GM12801 (cell line): ENCODE measurements at regions not wholly inside any gene's neighbourhood (a gene's known extent, or its start where the extent isn't known, plus 50 kb on each side); places are given as distances from the start of the nearest gene placed in this dataset.

Experiments used
- TF ChIP-seq, protein P1 (sequence below): IDR thresholded peaks from one replicate; pipeline ENCODE4 v1.5.1; 2011; ENCODE audit warnings: control low read depth; ENCODE audit not compliant: insufficient read length; ENCODE audit errors: extremely low read depth

DNA sequence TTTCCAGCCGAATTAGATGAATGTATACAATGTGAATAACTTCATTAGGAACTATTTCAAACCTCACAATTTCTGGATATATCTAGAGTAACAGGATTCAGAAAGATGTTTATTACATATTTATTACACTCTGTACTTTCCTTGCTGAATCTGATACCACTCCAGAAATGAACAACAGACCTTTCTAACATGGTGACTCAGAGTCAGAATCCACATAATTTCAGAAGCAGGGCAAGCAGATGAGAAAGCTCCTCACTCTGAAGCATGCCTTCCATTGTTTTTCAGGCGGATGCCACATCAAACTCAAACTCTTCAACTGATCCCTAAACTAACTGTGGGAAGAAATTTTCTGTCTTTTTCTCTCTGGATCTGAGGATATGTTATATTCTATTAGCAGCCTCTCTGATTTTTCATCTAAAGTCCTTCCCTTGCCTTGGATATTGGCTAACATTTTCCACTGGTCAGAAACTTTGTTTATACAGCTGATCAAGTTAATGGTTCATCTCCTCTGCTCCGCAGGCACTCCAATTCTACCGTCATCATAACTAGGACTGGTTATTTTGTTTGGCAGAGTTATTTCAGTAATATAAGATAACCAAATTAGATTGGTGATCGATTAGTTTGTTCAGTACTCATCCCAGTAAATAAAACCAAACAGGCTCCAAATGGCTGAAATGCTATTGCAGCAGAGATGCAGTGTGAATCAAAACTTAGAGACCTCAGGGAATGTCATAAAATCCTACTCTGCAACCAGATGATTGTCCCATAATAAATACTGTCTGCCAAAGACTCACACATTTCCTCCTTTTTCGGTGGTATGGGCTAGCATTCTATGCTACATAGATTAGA is 556.0 kb downstream of the EBF1 start:
- TF ChIP-seq, protein P1, sequence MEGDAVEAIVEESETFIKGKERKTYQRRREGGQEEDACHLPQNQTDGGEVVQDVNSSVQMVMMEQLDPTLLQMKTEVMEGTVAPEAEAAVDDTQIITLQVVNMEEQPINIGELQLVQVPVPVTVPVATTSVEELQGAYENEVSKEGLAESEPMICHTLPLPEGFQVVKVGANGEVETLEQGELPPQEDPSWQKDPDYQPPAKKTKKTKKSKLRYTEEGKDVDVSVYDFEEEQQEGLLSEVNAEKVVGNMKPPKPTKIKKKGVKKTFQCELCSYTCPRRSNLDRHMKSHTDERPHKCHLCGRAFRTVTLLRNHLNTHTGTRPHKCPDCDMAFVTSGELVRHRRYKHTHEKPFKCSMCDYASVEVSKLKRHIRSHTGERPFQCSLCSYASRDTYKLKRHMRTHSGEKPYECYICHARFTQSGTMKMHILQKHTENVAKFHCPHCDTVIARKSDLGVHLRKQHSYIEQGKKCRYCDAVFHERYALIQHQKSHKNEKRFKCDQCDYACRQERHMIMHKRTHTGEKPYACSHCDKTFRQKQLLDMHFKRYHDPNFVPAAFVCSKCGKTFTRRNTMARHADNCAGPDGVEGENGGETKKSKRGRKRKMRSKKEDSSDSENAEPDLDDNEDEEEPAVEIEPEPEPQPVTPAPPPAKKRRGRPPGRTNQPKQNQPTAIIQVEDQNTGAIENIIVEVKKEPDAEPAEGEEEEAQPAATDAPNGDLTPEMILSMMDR = no peak

DNA sequence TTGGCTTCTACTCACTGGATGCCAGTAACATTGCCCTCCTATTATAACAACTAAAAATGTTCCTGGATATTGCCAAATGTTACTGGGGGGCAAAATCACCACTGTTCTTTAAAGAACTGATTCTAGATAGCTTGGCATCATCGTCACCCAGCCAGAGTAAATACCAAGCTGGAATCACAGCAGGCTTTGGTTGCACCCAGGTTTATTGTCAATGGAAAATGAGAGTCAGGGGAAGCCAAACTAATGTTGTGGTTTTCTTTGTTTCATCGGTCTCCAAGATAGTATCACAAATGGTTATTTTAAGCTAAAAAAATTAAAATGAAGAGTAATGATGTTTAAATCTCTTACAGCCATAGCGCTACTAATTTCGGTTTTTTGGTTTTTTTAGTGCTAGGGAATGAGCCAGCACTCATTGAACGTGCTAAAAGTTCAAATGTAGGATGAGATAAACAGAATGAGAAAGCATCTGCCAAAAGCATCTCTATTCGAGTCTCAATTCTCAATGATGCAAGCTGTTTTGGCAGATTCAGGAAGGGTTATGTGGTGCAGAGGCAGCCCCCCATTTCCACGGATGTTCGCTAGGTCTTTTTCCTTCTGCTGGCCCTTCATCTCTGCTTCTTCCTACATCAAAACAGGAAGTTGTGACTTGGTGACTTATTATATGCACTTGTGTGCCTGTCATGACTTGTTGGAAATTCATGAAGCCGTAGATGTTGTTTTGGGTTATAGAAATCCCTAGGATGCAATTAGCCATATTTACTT is 558.0 kb downstream of the EBF1 start:
- TF ChIP-seq, protein P1 = no peak

DNA sequence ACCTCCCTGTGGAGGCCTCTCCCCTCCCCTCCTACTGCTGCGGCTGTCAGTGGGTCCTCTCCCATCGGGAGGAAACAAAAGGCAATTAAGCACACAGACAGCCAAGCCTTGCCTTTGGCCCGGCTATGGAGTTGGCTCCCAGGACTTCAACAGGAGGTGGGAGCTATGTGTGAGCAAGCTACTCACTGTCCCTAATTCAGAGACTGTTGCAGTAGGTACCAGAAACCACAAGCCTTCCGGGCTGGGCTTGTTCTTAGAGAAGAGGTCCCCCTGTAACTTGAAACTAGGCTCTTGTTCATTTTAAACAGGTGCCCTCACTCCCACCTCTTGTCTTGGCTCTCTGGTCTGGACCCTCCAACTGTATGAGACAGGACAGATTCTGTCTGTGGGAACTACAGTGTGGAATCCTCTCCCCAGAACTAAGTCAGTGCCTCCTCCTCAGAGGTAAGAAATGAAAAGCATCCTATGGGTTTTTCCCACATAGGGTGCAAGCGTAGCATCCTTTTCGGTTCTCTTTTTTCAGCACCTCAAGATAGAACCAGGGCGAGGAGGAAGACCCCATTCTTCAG is 561.1 kb downstream of the EBF1 start:
- TF ChIP-seq, protein P1 = no peak

DNA sequence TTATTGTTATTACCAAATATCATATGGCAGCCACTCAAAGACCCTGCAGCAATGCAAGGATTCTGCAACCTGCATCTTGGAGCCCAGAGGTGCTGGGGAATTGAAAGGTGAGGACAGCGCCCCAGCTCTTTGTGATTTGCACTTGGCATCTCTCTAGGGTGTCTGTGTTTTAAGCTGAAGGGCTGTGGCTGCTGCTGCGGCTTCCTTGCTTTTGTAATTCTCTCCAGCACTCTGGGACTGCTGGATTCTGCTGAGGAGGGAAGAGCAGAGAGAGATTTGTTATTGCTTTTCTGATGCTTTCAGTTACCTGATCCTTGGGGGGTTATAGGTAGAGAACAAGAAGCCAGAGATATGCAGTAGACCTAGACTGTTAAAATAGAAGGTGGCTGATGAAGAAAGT is 562.4 kb downstream of the EBF1 start:
- TF ChIP-seq, protein P1 = no peak

DNA sequence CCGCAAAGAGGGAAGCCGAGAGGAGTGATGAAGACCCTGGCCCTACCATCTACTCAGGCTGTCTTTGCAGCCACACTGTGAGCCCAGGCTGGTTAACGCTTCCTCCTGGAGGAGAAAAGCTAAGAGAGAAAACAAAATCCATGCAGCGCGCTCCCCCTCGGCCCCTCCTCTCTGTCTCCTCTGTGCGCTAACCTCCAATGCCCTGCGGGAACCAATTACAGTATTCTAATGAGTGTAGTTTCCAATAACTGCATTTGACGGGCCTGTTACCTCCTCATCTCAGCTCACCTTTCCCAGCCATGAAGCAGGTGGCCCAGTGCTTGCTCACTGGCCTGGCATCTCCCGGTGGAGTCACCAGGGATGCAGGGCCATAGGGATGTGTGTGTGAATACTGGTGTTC is 565.5 kb downstream of the EBF1 start:
- TF ChIP-seq, protein P1 = no peak

DNA sequence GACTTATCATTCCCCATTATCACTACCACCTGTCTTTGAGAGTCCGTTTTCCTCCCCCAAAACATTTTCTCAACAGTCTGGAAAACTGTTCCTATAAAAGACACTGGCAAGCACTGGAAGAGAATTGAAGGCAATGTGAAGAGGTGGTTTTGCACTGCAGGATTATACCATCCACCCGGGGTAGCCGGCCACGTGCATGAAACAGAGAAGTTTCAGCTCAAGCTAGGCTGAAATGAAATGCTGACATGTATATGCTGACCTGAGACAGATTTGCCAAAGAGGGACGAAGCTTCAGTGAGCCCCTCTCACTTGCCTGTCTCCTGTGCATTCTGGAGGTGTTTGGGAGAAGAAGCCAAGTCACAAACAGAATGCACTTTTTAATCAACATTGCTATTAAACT is 567.0 kb downstream of the EBF1 start:
- TF ChIP-seq, protein P1 = no peak

DNA sequence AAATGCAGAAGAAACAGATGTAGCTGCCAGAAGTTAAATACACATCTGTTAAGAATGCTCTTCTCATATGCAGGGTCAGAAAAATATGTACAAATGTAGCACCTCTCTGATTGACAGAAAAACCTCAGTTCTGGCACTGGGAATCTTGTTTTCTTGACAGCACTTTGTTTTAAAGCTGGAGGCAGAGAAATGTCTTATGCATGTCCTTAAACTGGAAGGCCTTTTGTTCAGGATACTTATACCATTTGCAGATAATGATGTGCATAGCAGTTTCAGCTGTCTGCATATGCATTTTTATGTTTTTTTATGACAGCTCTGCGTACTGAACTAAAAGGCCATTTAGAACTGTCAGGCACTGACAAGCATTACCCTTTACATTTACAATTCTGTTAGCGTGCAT is 567.9 kb downstream of the EBF1 start:
- TF ChIP-seq, protein P1 = no peak
